HEK293 (cell line): ENCODE measurements at regions not wholly inside any gene's neighbourhood (a gene's known extent, or its start where the extent isn't known, plus 50 kb on each side); places are given as distances from the start of the nearest gene placed in this dataset.

Experiments
- CTCF ChIA-PET: fragments of 350-600 bp; formaldehyde crosslinking; extraction: SDS; loops from one replicate; lab custom pipeline; 2021; ENCODE audit warnings: antibody characterized with exemption; lab: Yijun Ruan, JAX
- POLR2A ChIA-PET: fragments of 300-600 bp; formaldehyde crosslinking; extraction: SDS; loops from one replicate; lab custom pipeline; 2020; ENCODE audit warnings: antibody characterized with exemption, inconsistent platforms; lab: Yijun Ruan, JAX
- H3K27ac ChIP-seq: fragments of 200-500 bp; sonication (Bioruptor generic); 2 replicates; pipeline ENCODE4 v1.5.1; 2014; ENCODE audit warnings: low read depth, low read length, control low read depth, inconsistent platforms; ENCODE audit errors: extremely low read depth
- H3K36me3 ChIP-seq, 2 experiments: fragments of 200-500 bp in 1 of 2; sonication (Bioruptor generic) in 1 of 2; 1 replicate in 1 of 2; 2 replicates in 1 of 2; pipeline ENCODE4 v1.5.1; 2014 to 2017; ENCODE audit warnings: inconsistent platforms in 2 of 2, low read length in 2 of 2; ENCODE audit not compliant: control insufficient read depth in 2 of 2, insufficient read depth in 1 of 2
- H3K4me1 ChIP-seq: fragments of 200-500 bp; sonication (Bioruptor generic); 2 replicates; pipeline ENCODE4 v1.5.1; 2014; ENCODE audit warnings: mild to moderate bottlenecking, low read length, inconsistent platforms; ENCODE audit not compliant: control insufficient read depth, insufficient read depth
- H3K4me3 ChIP-seq: 2 replicates; pipeline ENCODE4 v1.5.1; 2011; ENCODE audit warnings: low read depth, mild to moderate bottlenecking, control low read depth, low read length, moderate library complexity
- H3K9me3 ChIP-seq: fragments of 200-500 bp; sonication (Bioruptor generic); 2 replicates; pipeline ENCODE4 v1.5.1; 2014; ENCODE audit warnings: low read depth, low read length, inconsistent platforms; ENCODE audit not compliant: control insufficient read depth, insufficient read depth
- GLIS1 ChIP-seq: fragments of 450-650 bp; formaldehyde crosslinking; IDR thresholded peaks from 2 replicates; pipeline ENCODE4 v1.5.1; 2016; ENCODE audit warnings: missing biosample characterization, missing genetic modification characterization
- KLF9 ChIP-seq: fragments of 450-650 bp; formaldehyde crosslinking; IDR thresholded peaks from 2 replicates; pipeline ENCODE4 v1.5.1; 2016; ENCODE audit warnings: missing biosample characterization, missing genetic modification characterization, low read depth
- SP2 ChIP-seq: fragments of 450-650 bp; formaldehyde crosslinking; IDR thresholded peaks from 2 replicates; pipeline ENCODE4 v1.5.1; 2016; ENCODE audit warnings: missing biosample characterization, missing genetic modification characterization
- ZBTB48 ChIP-seq: fragments of 450-650 bp; formaldehyde crosslinking; IDR thresholded peaks from 2 replicates; pipeline ENCODE4 v1.5.1; 2016; ENCODE audit warnings: missing biosample characterization, missing genetic modification characterization
- ZFP41 ChIP-seq: fragments of 450-650 bp; formaldehyde crosslinking; IDR thresholded peaks from 2 replicates; pipeline ENCODE4 v1.5.1; 2016; ENCODE audit warnings: missing biosample characterization, missing genetic modification characterization, borderline replicate concordance
- ZNF146 ChIP-seq: fragments of 450-650 bp; formaldehyde crosslinking; IDR thresholded peaks from 2 replicates; pipeline ENCODE4 v1.5.1; 2016; ENCODE audit warnings: missing biosample characterization, missing genetic modification characterization
- ZNF248 ChIP-seq: fragments of 450-650 bp; formaldehyde crosslinking; IDR thresholded peaks from 2 replicates; pipeline ENCODE4 v1.5.1; 2017; ENCODE audit warnings: missing biosample characterization, missing genetic modification characterization
- ZNF529 ChIP-seq: fragments of 450-650 bp; formaldehyde crosslinking; IDR thresholded peaks from 2 replicates; pipeline ENCODE4 v1.5.1; 2017; ENCODE audit warnings: missing genetic modification characterization, missing biosample characterization; ENCODE audit not compliant: insufficient replicate concordance
- ZNF600 ChIP-seq: fragments of 450-650 bp; formaldehyde crosslinking; IDR thresholded peaks from 2 replicates; pipeline ENCODE4 v1.5.1; 2016; ENCODE audit warnings: missing biosample characterization, missing genetic modification characterization
- ZNF660 ChIP-seq: fragments of 450-650 bp; IDR thresholded peaks from 2 replicates; pipeline ENCODE4 v1.5.1; 2018; ENCODE audit warnings: missing biosample characterization, mild to moderate bottlenecking, missing genetic modification characterization
- ZNF768 ChIP-seq: fragments of 450-650 bp; formaldehyde crosslinking; IDR thresholded peaks from 2 replicates; pipeline ENCODE4 v1.5.1; 2018; ENCODE audit warnings: missing biosample characterization, mild to moderate bottlenecking, missing genetic modification characterization
- ZNF830 ChIP-seq: fragments of 450-650 bp; IDR thresholded peaks from 2 replicates; pipeline ENCODE4 v1.5.0; 2018; ENCODE audit warnings: missing biosample characterization, missing genetic modification characterization, low read depth, mild to moderate bottlenecking, moderate library complexity
- TF ChIP-seq, protein P1 (sequence below): fragments of 450-650 bp; formaldehyde crosslinking; IDR thresholded peaks from 2 replicates; pipeline ENCODE4; 2016; ENCODE audit warnings: missing biosample characterization, missing genetic modification characterization
- TF ChIP-seq, protein P2 (sequence below): fragments of 450-650 bp; formaldehyde crosslinking; IDR thresholded peaks from 2 replicates; pipeline ENCODE4 v1.5.1; 2017; ENCODE audit warnings: missing biosample characterization, missing genetic modification characterization
- TF ChIP-seq, protein P3 (sequence below): fragments of 450-650 bp; formaldehyde crosslinking; IDR thresholded peaks from 2 replicates; pipeline ENCODE4 v1.5.1; 2016; ENCODE audit warnings: missing biosample characterization, missing genetic modification characterization

DNA sequence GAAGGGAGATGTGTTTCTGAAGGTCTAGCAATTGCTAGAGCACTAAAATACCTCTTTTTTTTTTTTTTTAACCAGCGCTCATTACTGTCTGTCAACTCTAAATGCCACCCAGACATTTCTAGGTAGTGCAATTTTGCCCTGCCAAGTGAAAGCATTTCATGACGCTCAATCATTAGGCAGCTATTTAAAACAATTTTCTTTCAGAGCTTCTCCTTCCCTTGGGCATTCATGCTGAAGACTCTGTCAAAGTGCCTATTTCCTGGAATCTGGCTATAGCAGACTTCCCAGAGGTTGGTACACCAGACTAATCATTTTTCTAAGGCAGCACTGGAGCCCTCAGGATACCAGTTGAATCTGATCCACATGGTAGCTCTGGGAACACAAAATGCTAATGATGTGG, 97.0 kb upstream of the ANKRD55 start (continued):
- no peak for TF ChIP-seq ZNF768 (tag by site-specific recombination)
- TF ChIP-seq, protein P1, sequence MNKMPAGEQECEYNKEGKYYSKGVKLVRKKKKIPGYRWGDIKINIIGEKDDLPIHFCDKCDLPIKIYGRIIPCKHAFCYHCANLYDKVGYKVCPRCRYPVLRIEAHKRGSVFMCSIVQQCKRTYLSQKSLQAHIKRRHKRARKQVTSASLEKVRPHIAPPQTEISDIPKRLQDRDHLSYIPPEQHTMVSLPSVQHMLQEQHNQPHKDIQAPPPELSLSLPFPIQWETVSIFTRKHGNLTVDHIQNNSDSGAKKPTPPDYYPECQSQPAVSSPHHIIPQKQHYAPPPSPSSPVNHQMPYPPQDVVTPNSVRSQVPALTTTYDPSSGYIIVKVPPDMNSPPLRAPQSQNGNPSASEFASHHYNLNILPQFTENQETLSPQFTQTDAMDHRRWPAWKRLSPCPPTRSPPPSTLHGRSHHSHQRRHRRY (tag by site-specific recombination) = no peak
- no peak for TF ChIP-seq ZFP41 (tag by site-specific recombination)
- TF ChIP-seq ZNF146 (tag by site-specific recombination) = no peak

DNA sequence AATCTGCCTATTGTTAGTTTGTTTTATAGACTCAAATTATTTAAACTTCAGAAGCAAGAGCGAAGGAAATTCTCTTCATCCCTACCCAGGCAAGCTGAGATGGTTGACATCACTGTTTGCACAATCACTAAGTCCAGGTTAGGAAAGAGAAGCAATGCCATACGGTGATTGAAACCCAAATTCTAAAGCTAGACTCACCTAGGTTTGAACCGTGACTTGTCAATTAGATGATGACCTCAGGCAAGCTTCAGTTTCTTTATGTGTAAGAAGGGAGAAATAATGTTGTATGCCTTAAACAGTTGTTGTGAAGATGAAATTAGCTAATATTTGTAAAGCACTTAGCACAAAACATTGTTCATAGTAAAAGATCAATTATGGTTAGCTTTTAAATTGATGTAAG, 96.5 kb upstream of the ANKRD55 start:
- ChIA-PET POLR2A (interaction anchor here (1.3 kb wide), 1 partner anchor 19 kb away, joined by 5 read pairs; no protein-coding TSS in a partner anchor), CTCF (interaction anchor here (0.5 to 0.8 kb wide), 5 partner anchors 10 to 1168 kb away, joined by 3 to 11 read pairs (median 4); no protein-coding TSS in a partner anchor)
- Histone ChIP-seq H3K9me3 (no peaks in the 10 kb centered on the region), H3K4me1 (no peaks in the 10 kb centered on the region), H3K27ac (no peak overlapping the region), H3K4me3 (no peak overlapping the region), H3K36me3 (no peaks in the 10 kb centered on the region)
- no peak for TF ChIP-seq ZNF529 (tag by site-specific recombination)
- TF ChIP-seq ZNF768 (tag by site-specific recombination) = no peak
- no peak for TF ChIP-seq ZNF248
- TF ChIP-seq, protein P2, sequence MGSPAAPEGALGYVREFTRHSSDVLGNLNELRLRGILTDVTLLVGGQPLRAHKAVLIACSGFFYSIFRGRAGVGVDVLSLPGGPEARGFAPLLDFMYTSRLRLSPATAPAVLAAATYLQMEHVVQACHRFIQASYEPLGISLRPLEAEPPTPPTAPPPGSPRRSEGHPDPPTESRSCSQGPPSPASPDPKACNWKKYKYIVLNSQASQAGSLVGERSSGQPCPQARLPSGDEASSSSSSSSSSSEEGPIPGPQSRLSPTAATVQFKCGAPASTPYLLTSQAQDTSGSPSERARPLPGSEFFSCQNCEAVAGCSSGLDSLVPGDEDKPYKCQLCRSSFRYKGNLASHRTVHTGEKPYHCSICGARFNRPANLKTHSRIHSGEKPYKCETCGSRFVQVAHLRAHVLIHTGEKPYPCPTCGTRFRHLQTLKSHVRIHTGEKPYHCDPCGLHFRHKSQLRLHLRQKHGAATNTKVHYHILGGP (tag by site-specific recombination) = no peak
- no peak for TF ChIP-seq KLF9
- TF ChIP-seq, protein P3, sequence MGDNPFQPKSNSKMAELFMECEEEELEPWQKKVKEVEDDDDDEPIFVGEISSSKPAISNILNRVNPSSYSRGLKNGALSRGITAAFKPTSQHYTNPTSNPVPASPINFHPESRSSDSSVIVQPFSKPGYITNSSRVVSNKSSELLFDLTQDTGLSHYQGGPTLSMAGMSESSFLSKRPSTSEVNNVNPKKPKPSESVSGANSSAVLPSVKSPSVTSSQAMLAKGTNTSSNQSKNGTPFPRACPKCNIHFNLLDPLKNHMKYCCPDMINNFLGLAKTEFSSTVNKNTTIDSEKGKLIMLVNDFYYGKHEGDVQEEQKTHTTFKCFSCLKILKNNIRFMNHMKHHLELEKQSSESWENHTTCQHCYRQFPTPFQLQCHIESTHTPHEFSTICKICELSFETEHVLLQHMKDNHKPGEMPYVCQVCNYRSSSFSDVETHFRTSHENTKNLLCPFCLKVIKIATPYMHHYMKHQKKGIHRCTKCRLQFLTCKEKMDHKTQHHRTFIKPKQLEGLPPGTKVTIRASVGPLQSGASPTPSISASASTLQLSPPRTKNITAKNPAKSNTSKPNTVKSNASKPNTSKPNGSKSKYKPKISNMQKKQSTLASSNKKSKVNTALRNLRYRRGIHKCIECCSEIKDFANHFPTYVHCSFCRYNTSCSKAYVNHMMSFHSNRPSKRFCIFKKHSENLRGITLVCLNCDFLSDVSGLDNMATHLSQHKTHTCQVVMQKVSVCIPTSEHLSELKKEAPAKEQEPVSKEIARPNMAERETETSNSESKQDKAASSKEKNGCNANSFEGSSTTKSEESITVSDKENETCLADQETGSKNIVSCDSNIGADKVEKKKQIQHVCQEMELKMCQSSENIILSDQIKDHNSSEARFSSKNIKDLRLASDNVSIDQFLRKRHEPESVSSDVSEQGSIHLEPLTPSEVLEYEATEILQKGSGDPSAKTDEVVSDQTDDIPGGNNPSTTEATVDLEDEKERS (tag by site-specific recombination) = no peak
- TF ChIP-seq ZNF830 (tag by site-specific recombination) = no peak
- no peak for TF ChIP-seq SP2 (tag by site-specific recombination)

GRCh38 chr5:56328753-56329560, 95.8 kb upstream of the ANKRD55 start:
- TF ChIP-seq ZNF660 (no peak), GLIS1 (tag by site-specific recombination) (no peak), ZNF600 (tag by site-specific recombination) (no peak), ZBTB48 (tag by site-specific recombination) (no peak), KLF9 (no peak)
- CTCF ChIA-PET = interaction anchor here (0.7 to 1.7 kb wide), 5 partner anchors 25 to 506 kb away, joined by 3 to 11 read pairs (median 4); no protein-coding TSS in a partner anchor
- Histone ChIP-seq H3K36me3 (no peaks in the 10 kb centered on the region), H3K27ac (no peak overlapping the region), H3K9me3 (no peaks in the 10 kb centered on the region), H3K4me1 (no peaks in the 10 kb centered on the region), H3K4me3 (no peak overlapping the region)
- POLR2A ChIA-PET = interaction anchor here (1.3 kb wide), 1 partner anchor 18 kb away, joined by 5 read pairs; no protein-coding TSS in a partner anchor
